Chondrocyte (in vitro differentiated cells): ENCODE measurements at regions not wholly inside any gene's neighbourhood (a gene's known extent, or its start where the extent isn't known, plus 50 kb on each side); places are given as distances from the start of the nearest gene placed in this dataset.

ENCODE experiments used
- DNase-seq: peaks from one replicate; pipeline ENCODE4 v3.0.0; 2021; ENCODE audit warnings: mixed read lengths, low spot score
- H3K27ac Mint-ChIP-seq: one replicate; pipeline ENCODE4 v1.8.0; 2021; ENCODE audit warnings: mild to moderate bottlenecking, moderate library complexity, mixed read lengths; ENCODE audit not compliant: unreplicated experiment
- H3K27me3 Mint-ChIP-seq: 2 replicates; pipeline ENCODE4 v1.8.0; 2021; ENCODE audit warnings: low read depth, mixed read lengths
- H3K36me3 Mint-ChIP-seq: 2 replicates; pipeline ENCODE4 v1.8.0; 2021; ENCODE audit warnings: low read depth, mixed read lengths
- H3K4me1 Mint-ChIP-seq: 2 replicates; pipeline ENCODE4 v1.8.0; 2021; ENCODE audit warnings: low read depth, mild to moderate bottlenecking, mixed read lengths
- H3K4me3 Mint-ChIP-seq: one replicate; pipeline ENCODE4 v1.8.0; 2021; ENCODE audit warnings: mild to moderate bottlenecking, moderate library complexity, mixed read lengths; ENCODE audit not compliant: unreplicated experiment
- H3K9me3 Mint-ChIP-seq: 2 replicates; pipeline ENCODE4 v1.8.0; 2021; ENCODE audit warnings: low read depth, mixed read lengths
- CTCF ChIP-seq: fragments of 200-600 bp; sonication (generic); IDR thresholded peaks from 2 replicates; pipeline ENCODE4 v1.5.0; 2021; ENCODE audit warnings: antibody characterized with exemption, mild to moderate bottlenecking, moderate library complexity

- H3K4me3 Mint-ChIP-seq, result no peak overlapping the region
- no peak for TF ChIP-seq CTCF
- DNase-seq, result no peak
- peaks cover 2% of the 10 kb centered on the region for H3K36me3 Mint-ChIP-seq
- no peaks in the 10 kb centered on the region for H3K27me3 Mint-ChIP-seq
- peaks cover 4% of the 10 kb centered on the region for H3K9me3 Mint-ChIP-seq
- H3K4me1 Mint-ChIP-seq, result peaks cover 3% of the 10 kb centered on the region
- H3K27ac Mint-ChIP-seq, result no peak overlapping the region
Observed at GRCh38 chr10:33094263-33095051, 136.4 kb upstream of the ITGB1 start.

- Mint-ChIP-seq H3K9me3 (peaks cover 4% of the 10 kb centered on the region), H3K4me3 (no peak overlapping the region), H3K4me1 (no peaks in the 10 kb centered on the region), H3K36me3 (peaks cover 2% of the 10 kb centered on the region), H3K27ac (no peak overlapping the region), H3K27me3 (no peaks in the 10 kb centered on the region)
- no peak for DNase-seq
- TF ChIP-seq CTCF, result no peak
Observed at GRCh38 chr10:33093362-33093761, 135.3 kb upstream of the ITGB1 start.

GRCh38 chr10:33092596-33092995 lies 134.6 kb upstream of the ITGB1 start:
- DNase-seq, result no peak
- TF ChIP-seq CTCF, result no peak
- Mint-ChIP-seq H3K27me3 (peaks cover 1% of the 10 kb centered on the region), H3K4me3 (no peak overlapping the region), H3K4me1 (no peaks in the 10 kb centered on the region), H3K9me3 (peaks cover 7% of the 10 kb centered on the region), H3K36me3 (peaks cover 2% of the 10 kb centered on the region), H3K27ac (no peak overlapping the region)

- Mint-ChIP-seq H3K9me3 (peaks cover 7% of the 10 kb centered on the region), H3K36me3 (peaks cover 2% of the 10 kb centered on the region), H3K4me1 (no peaks in the 10 kb centered on the region), H3K27me3 (peaks cover 1% of the 10 kb centered on the region), H3K27ac (no peak overlapping the region), H3K4me3 (no peak overlapping the region)
- TF ChIP-seq CTCF, result no peak
- no peak for DNase-seq
Observed at GRCh38 chr10:33091201-33091600, 133.2 kb upstream of the ITGB1 start.

- Mint-ChIP-seq H3K9me3 (peaks cover 3% of the 10 kb centered on the region), H3K27ac (no peak overlapping the region), H3K4me3 (no peak overlapping the region), H3K4me1 (no peaks in the 10 kb centered on the region), H3K27me3 (peaks cover 1% of the 10 kb centered on the region), H3K36me3 (no peaks in the 10 kb centered on the region)
- no peak for DNase-seq
- no peak for TF ChIP-seq CTCF
Observed at GRCh38 chr10:33088990-33089389, 131.0 kb upstream of the ITGB1 start.
